NCI-H1092 (cell line): ENCODE measurements at regions not wholly inside any gene's neighbourhood (a gene's known extent, or its start where the extent isn't known, plus 50 kb on each side); places are given as distances from the start of the nearest gene placed in this dataset.
"Not testable (repeated sequence)": the region's sequence is repeated elsewhere in the genome, so short reads cannot be mapped to it uniquely, and the experiment has no call there.

Experiments
- DNase-seq: peaks from one replicate; lab custom pipeline; 2025; lab: John Stamatoyannopoulos, UW

DNA sequence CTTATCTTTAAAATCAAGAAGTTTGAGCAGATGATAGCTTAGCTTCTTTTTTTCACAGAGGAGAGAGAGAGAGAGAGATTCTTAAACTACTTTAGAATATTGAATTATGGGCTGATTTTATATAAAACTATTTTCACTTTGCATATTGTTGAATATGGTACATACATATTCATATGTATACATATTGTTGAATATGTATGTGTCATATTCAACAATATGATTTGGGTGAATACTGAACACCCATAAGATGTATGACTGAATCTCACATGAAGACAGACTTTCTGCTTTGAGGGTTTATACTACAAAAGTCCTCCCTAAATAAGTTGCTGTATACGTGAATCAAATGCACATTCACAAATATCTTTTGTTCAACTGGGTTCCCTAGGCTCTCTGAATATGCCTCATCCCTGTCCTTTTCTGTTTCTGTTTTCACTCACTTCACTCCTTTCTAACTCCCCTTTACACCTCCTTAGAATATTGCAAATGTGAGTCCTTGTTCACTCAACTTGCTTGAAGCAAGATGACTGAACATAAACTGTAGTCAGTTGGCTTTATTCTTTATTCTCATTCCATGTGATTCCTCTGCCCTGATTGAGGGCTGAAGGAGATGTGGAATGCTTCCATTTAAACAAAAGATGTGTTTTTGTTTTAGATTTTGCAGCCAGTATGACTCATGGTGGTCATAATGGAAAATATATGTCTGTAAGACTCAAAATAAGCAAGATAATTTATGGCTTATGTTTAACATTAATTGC is 225.4 kb upstream of the DAB2 start:
- DNase-seq = no peak

DNA sequence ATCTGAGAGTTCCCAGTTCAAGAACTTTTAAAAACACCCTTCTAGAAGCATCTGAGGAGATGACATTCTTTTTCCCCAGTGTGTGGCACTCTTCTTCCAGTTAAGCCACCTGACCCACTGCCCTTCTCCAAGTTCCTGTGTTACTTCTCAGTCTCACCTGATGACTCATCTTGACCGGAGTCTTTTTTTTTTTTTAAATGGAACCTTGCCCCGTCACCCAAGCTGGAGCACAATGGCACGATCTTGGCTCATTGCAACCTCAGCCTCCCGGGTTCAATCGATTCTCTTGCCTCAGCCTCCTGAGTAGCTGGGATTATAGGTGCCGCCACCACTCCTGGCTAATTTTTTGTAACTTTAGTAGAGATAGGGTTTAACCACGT is 224.1 kb upstream of the DAB2 start:
- DNase-seq = no peak

DNA sequence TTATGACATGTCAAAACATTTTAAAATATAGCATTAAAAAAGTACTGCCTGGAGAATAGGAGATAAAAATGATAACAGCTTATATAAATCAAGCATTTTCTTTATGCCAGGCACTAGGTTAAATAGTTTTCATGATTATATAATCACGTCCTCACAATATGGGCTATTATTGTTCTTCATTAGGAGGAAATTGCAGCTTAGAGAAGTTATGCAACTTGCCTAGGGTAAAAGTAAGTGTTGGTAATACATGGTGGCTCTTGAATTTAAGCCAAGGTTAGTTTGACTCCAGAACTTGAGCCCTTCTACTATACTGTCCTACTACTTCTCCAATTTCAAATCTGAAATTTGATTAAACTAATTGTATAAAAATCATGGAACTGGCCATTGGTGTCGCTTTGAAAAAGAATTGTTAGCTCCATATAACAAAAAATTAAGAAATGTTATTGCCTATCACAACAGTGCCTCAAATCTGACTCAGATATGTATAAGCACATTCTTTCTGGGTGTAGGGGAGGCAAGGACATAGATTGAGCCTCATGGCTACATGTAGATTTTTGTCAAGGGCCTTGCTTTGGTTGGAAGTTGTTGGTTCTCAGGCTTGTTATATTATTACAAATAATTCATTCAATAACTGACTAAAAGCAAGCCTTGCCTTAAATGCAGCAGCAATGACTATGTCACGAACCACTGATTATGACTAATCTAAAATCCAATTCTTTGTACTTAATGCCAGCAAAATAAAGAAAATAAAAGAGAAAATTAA is 223.5 kb upstream of the DAB2 start:
- no peak for DNase-seq

DNA sequence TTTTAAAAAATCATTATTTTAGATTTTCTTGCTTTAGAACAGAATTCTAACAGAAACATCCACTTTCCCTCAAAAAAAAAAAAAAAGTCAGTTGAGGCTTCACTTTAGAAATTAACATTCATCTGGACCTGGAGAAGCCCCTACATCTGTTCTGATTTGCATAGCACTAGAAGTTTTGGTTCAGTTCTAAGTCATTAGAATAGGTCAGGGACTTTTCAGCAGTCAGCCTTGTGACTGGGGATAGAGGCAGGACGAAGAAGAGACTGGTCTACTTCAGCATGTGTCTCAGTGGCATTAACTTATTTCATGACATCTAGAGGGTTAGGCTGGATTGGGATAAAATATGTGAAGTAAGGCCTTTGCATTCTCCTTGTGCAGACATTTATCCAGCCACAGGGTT is 215.8 kb upstream of the DAB2 start:
- no peak for DNase-seq

DNA sequence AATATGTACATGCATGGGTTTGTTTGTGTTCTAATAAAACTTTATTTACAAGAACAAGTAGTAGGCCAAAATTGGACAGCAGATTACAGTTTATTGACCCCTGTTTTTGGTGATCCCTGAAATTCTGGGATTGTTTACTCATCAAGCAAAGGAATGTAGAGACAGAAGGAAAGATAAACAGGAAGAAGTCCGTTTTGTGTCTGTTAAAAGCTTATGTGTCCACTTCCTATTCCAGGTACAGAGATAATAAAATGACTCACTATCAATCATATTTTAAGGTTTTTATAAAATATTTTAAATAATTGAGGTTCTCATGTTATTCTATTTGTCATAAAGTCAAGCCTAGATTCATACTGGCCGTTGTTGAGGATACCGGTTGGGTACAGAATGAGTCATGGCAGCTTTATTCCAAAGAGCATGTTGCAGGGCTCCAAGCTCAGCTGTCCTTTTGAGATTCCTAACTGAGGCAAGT is 214.9 kb upstream of the DAB2 start:
- no peak for DNase-seq

DNA sequence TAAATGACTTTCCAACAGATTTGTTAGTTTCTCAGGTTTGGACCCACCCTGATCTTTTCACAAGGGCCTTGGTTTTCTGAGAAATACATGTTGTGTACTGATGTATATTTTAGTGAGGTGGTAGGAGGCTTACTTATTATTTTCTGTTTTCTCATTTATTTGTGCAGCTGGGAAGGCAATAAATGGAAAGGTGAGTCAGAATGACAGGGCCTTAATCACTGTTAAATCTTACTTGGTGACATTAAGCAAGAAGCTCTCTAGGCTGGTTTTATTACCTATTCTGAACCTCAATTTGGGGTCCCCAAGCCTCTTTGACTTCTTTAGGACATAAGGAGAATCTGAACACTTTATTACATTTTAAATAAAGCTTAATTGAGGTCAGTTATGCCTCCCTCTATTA is 214.0 kb upstream of the DAB2 start:
- DNase-seq = no peak

DNA sequence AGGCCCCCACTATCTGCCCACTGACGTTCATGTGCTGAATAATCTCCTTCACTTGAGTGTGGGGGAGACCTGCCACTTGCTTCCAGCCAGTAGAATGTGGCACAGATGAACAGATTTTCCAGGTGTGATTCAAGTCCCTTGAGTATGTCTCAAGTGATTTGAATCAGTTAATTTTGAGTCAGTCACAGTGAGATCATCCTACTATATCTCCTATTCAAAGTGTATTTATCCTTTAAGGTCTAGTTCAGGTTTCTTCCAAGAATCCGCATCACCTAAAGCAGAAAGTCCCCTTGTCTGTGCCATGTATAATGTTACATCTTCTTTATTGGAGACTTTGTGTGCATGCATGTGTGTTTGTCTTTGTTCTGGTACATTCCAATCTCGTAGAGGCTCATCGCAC is 208.3 kb upstream of the DAB2 start:
- no peak for DNase-seq

DNA sequence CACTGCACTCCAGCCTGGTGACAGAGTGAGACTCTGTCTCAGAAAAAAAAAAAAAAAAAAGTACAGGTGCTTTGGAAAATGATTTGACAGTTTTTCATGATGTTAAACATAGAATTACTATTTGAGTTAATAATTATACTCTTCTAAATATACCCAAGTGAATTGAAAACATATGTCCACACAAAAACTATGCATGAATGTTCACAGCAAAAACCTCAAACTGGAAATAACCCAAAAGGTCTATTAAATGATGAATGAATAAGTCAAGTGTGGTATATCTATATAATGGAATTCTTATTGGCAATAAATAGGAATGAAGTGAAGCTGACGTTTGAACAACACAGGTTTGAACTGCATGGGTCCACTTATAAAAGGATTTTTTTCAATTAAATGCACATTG is 207.2 kb upstream of the DAB2 start:
- no peak for DNase-seq

DNA sequence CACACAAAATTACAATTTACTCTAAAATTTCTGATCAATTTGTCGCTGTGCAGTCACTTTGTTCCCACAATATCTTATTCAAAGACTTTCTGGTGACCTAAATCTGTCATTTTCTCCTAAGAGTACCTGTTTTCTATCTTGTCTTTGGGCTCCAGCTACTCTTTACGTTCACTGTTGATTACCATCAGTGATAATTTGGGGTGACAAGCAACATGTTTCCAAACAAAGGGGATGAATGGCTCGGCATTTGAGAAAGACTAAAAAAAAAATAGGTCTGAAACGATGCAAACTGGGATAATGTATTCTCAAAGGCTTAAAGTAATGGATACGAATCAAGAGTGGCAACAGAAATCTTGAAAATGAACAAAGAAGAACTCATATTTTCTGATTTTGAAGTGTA is 205.2 kb upstream of the DAB2 start:
- no peak for DNase-seq

DNA sequence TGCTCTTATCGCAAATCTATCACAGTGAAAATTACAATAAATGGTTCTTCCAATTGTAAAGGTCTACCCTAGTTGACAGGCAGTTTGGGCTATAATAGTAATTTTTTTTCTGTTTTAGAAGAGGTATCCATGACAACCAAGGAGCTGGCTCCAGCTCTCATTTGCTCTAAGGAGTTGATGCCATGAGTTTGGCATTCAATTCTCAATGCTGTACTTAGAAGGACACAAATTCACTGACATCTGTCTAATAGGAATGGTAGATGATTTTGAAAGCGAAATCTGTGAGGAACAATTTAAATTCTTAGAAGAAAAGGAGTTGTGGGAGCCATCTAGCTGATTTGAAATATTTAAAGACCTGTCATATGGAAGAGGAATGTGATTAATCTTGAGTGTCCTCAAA is 203.6 kb upstream of the DAB2 start:
- DNase-seq = no peak

DNA sequence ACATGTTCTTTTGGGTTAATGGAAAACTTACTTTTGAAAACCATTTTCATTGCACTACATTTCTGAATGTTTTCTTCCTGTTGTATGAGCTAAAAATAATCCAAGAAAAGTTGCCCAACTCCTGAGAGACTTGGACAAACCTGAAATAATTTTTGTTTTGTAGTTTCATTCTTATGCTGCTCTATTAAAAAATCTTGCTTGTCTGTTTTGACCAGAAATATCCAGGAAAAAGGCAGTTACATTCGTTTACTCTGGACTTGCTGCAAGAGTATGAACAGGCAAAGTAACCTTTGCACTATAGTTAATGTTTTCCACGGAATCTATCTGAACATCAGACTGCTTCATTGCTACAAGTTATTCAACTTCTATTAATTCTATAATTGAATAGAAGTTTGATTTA is 200.1 kb upstream of the DAB2 start:
- DNase-seq = no peak

DNA sequence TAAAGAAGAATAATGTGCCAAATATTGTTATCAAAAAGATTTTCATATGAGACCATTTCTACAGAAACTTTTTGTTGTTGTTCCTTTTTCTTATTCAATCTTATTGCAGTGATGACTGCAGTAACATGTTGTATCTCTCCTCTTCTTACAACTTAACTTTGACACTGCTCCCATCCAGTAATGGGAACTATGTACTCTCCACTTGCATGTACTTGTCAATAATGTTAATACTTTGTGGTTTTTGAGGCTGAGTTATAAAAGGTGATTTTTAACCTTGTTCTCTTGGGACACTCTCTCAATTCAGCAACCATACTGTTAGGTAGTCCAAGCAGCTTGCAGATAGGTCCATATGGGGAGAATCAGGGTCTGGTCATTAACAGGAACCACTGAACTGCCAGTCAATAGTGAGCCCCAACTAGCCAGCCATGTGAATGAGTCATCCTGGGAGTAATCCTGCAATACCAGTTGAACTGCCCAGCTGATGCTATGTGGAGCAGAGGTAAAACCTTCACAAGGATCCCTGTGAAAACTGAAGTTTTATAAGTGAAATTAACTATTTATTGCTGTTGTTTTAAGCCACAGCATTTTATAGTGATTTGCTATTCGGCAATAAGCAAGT is 199.6 kb upstream of the DAB2 start:
- no peak for DNase-seq

DNA sequence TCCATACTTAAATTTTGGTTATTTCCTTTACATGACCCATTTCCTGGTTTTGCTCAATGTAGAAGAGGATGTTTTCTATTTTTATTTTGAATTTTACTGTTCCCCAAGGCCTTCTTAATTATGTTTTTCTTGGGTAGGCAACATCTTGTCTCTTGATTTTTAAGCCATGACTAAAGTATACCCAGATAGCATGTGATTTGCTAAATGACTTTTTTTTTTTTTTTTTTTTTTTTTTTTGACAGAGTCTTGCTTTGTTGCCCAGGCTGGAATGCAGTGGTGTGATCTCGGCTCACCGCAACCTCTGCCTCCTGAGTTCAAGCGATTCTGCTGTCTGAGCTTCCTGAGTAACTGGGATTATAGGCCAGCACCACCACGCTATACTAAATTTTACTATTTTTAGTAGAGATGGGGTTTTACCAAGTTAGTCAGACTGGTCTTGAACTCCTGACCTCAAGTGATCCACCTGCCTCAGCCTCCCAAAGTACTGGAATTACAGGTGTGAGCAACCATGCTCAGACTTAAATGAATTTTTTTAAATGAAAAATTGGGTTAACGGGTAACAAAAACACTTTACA is 198.6 kb upstream of the DAB2 start:
- no peak for DNase-seq

DNA sequence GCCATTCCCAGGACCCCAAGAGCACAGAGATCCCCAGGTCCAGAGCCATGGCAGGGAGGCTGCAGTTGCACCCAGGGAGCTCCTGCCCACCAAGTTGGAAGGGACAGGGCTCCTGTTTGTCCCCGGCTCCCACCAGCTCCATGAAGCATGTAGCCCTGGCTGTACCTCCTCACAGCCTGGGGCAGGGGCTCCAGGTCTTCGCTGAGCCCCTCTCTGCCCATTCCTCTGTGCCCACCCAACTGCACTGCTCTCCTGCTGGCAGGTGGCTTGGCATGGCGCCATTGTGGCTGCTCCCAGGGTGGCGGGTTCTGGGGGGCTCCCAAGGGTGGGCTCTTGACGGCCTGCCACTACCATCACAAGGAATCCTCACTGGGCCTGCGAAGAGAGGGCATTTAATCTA is 197.5 kb upstream of the DAB2 start:
- DNase-seq = no peak

DNA sequence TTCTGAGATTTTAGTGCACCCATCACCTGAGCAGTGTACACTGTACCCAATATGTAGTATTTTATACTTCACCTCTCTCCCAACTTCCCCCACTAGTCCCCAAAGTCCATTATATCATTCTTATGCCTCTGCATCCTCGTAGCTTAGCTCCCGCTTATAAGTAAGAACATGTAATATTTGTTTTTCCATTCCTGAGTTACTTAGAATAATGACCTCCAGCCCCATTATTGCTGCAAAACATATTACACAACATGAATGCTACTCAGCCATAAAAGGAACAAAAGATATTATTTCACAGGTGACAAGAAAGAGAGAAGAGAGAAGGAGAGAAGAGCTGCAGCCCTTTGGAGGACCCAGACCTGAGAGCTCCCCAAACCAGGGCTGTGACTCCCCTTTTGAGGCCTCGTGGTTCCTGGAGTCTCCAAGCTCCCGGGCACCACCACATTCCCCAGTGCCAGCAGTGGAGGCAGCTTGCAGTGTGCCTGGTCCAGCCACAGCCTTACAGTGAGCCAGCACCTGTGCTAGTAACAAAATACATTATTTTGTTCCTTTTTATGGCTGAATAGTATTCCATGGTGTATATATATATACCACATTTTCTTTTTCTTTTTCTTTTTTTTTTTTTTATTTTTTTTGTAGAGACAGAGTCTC is 194.5 kb upstream of the DAB2 start:
- DNase-seq = no peak

DNA sequence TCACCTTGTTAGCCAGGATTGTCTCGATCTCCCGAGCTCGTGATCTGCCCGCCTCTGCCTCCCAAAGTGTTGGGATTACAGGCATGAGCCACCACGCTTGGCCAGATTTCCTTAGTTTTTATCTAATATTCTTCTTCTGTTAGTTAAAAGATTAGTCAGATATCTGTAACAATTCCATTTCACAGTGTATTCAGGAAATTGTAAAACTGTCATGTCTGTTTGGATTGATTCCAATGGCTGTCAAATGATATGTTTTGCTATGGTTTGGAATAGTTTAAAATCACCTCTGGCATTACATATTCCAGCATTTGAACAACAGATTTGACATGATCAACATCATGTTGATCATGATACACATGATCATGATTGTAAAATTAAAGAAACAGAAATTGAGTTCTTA is 193.6 kb upstream of the DAB2 start:
- DNase-seq = no peak

DNA sequence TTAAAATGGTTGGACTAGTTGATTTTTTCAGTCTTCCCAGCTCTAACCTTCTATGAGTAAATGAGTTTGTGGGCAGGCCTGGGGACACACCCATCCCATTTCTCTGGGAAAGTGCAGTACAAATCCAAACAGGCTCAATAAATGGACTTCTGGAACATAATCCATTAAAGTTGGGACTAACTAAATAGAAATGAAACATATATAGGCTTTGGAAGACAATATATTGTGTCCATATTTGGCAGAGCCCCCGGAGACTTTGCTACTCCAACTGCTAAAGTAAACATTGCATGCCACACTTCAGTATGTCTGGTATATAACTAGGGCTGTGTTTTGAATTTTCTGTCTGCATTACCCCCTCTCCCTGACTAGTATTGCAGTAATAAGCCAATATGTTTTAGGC is 191.4 kb upstream of the DAB2 start:
- DNase-seq = no peak

DNA sequence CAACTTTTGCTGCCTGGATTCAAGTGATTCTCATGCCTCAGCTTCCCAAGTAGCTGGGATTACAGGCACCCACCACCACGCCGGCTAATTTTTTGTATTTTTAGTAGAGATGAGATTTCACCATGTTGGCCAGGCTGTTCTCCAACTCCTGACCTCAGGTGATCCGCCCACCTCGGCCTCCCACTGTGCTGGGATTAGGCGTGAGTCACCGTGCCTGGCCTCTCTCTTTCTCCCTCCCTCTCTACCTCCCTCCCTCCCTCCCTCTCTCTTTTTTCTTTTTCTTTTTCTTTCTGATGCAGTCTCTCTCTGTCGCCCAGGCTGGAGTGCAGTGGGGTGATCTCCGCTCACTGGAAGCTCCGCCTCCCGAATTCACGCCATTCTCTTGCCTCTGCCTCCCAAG is 186.3 kb upstream of the DAB2 start:
- not testable (repeated sequence) for DNase-seq

DNA sequence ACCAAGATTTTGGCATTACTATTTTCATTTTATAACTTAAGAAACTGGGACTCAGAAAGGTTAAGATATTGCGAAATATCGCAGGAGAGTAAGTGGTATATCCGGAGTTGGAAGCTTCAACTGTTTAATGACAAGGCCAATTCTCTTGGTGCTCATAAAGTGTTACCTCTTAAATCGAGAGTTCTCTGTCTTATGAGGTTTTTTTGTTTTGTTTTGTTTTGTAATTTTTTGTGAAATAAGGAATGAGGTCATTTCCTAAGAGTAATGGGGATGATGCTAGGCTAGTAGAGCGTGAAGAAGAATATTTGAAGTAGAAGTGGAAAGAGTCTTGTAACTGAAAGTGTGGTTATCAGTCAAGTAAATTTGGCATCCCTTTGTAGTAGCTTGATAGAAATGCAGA is 183.2 kb upstream of the DAB2 start:
- DNase-seq = no peak

DNA sequence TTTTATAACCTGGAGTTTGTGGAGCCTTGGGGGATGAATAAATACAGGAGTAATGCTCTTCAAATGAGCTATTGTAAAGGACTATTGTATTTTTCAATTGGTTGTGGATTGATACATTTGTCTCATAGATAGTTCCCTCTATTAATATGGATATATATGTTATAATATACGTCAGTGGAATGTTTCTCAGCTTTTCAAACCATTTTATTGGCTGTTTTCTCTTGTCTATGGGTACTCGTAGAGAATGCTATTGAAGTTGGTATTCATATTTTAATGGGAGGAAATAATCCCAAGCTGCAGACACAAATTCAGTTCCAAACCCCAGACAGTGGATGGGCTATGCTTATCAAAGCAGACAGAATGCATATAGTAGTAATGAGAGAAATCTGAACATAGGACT is 181.8 kb upstream of the DAB2 start:
- no peak for DNase-seq

DNA sequence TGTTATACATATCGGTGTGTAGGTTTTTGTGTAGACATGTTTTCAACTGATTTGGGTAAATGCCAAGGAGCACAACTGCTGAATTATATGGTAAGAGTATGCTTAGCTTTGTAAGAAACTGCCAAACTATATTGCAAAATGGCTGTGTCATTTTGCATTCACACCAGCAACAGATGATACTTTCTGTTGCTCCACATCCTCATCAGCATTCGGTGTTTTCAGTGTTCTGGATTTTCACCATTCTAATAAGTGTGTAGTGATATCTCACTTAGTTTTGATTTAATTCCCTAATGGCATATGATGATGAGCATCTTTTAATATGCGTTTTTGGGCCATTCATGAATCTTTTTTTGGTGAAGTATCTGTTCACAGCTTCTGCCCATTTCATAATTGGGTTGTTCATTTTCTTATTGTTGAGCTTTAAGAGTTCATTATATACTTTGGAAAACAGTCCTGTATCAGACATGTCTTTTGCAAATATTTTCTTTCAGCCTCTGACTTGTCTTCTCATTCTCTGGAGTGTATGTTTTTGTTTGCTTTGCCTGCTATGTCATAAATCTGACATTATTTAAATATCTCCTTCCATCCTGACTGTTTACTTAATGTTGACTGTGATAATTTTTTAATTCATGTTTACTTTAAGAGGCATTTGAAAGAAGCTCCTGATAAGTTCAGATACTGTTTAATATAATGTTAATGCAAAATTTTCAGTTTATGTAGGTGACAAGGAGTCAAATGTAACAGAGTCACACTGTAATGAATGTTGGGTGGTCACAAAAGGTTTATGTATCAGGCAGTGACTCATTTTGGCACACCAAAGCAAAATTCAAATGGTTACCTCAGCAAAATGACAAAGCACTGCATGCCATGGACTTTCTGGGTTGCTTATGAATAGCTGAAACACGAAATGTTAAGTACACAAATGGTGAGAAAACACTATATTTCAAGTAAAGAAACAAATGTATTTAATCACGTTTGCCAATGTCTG is 181.1 kb upstream of the DAB2 start:
- DNase-seq = no peak
